ENCODE measurements at regions not wholly inside any gene's neighbourhood (a gene's known extent, or its start where the extent isn't known, plus 50 kb on each side); places are given as distances from the start of the nearest gene placed in this dataset.
"Not testable (repeated sequence)": the region's sequence is repeated elsewhere in the genome, so short reads cannot be mapped to it uniquely, and the experiment has no call there.

DNA sequence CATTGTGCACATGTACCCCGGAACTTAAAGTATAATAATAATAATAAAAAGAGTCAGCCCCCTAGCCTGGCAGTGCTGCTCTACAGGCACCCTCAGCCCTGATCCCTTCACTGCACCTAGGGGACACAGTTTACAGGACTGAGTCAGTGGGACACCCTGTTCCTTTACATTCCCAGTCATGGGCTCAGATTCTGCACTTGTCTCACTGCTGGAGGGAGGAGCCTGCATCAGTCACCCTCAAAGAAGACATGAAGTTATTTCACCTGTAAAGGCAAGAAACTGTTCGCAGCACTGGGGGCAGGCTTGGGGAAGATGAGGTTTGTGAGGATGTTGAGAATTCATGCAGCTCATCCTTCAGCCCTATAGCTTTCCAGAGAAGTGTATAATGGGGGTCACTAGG is 50.7 kb upstream of the VPREB1 start:
- CTCF ChIA-PET, result no interaction called here
- peaks cover 15 to 26% of the 10 kb centered on the region in 2 donors for H3K27me3 Mint-ChIP-seq
- no peaks in the 10 kb centered on the region for H3K36me3 ChIP-seq (ENCODE audit: insufficient read depth, low read length)
- H3K4me3 ChIP-seq (ENCODE audit: low read length), result no peak overlapping the region
- no peaks in the 10 kb centered on the region for H3K27me3 ChIP-seq (ENCODE audit: insufficient read depth, low read length, poor library complexity, severe bottlenecking)
- H3K4me1 Mint-ChIP-seq, result no peaks in the 10 kb centered on the region
- peaks cover 0 to 2% (median 2%) of the 10 kb centered on the region in 5 donors for H3K9me3 Mint-ChIP-seq
- H3K27ac Mint-ChIP-seq, result no peak overlapping the region
- H3K36me3 Mint-ChIP-seq, result no peaks in the 10 kb centered on the region
- no peaks in the 10 kb centered on the region for H3K4me1 ChIP-seq (ENCODE audit: insufficient read depth, low read length)
- no peaks in the 10 kb centered on the region for H3K9me3 ChIP-seq (ENCODE audit: low read length)
- H3K27ac ChIP-seq (ENCODE audit: low read depth, low read length), result no peak overlapping the region
- POLR2A ChIA-PET, result no interaction called here
- no peak overlapping the region for H3K4me3 Mint-ChIP-seq
- DNase-seq, result no peak

DNA sequence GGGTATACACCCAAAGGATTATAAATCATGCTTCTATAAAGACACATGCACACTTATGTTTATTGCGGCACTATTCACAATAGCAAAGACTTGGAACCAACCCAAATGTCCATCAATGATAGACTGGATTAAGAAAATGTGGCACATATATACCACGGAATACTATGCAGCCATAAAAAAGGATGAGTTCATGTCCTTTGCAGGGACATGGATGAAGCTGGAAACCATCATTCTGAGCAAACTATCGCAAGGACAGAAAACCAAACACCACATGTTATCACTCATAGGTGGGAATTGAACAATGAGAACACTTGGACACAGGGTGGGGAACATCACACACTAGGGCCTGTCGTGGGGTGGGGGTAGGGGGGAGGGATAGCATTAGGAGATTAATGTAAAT is 51.1 kb upstream of the VPREB1 start:
- POLR2A ChIA-PET; H3K36me3 Mint-ChIP-seq; H3K27ac Mint-ChIP-seq; CTCF ChIA-PET; H3K27me3 ChIP-seq (ENCODE audit: insufficient read depth, low read length, poor library complexity, severe bottlenecking); H3K27ac ChIP-seq (ENCODE audit: low read depth, low read length); H3K36me3 ChIP-seq (ENCODE audit: insufficient read depth, low read length); DNase-seq; H3K4me1 Mint-ChIP-seq; H3K9me3 ChIP-seq (ENCODE audit: low read length); H3K9me3 Mint-ChIP-seq; H3K4me3 Mint-ChIP-seq; H3K4me1 ChIP-seq (ENCODE audit: insufficient read depth, low read length); H3K4me3 ChIP-seq (ENCODE audit: low read length): not testable (repeated sequence)
- peaks cover 15 to 22% of the 10 kb centered on the region in 2 donors for H3K27me3 Mint-ChIP-seq

DNA sequence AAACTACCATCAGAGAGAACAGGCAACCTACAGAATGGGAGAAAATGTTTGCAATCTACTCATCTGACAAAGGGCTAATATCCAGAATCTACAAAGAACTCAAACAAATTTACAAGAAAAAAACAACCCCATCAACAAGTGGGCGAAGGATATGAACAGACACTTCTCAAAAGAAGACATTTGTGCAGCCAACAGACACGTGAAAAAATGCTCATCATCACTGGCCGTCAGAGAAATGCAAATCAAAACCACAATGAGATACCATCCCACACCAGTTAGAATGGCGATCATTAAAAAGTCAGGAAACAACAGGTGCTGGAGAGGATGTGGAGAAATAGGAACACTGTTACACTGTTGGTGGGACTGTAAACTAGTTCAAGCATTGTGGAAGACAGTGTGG is 51.6 kb upstream of the VPREB1 start:
- H3K27ac ChIP-seq (ENCODE audit: low read depth, low read length); H3K4me1 Mint-ChIP-seq; H3K4me3 ChIP-seq (ENCODE audit: low read length); CTCF ChIA-PET; H3K9me3 Mint-ChIP-seq; H3K27ac Mint-ChIP-seq; H3K36me3 ChIP-seq (ENCODE audit: insufficient read depth, low read length); H3K9me3 ChIP-seq (ENCODE audit: low read length); H3K27me3 ChIP-seq (ENCODE audit: insufficient read depth, low read length, poor library complexity, severe bottlenecking); H3K4me1 ChIP-seq (ENCODE audit: insufficient read depth, low read length); H3K4me3 Mint-ChIP-seq; H3K36me3 Mint-ChIP-seq; DNase-seq; POLR2A ChIA-PET: not testable (repeated sequence)
- peaks cover 15 to 18% of the 10 kb centered on the region in 2 donors for H3K27me3 Mint-ChIP-seq

DNA sequence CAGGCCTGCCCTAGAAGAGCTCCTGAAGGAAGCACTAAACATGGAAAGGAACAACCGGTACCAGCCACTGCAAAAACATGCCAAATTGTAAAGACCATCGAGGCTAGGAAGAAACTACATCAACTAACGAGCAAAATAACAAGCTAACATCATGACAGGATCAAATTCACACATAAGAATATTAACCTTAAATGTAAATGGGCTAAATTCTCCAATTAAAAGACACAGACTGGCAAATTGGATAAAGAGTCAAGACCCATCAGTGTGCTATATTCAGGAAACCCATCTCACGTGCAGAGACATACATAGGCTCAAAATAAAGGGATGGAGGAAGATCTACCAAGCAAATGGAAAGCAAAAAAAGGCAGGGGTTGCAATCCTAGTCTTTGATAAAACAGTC is 54.8 kb upstream of the VPREB1 start:
- H3K27me3 ChIP-seq (ENCODE audit: insufficient read depth, low read length, poor library complexity, severe bottlenecking); H3K4me1 ChIP-seq (ENCODE audit: insufficient read depth, low read length); H3K36me3 ChIP-seq (ENCODE audit: insufficient read depth, low read length); H3K36me3 Mint-ChIP-seq; CTCF ChIA-PET; H3K4me3 ChIP-seq (ENCODE audit: low read length); H3K4me1 Mint-ChIP-seq; POLR2A ChIA-PET; H3K9me3 Mint-ChIP-seq; H3K4me3 Mint-ChIP-seq; H3K9me3 ChIP-seq (ENCODE audit: low read length); H3K27ac ChIP-seq (ENCODE audit: low read depth, low read length); H3K27ac Mint-ChIP-seq; DNase-seq: not testable (repeated sequence)
- H3K27me3 Mint-ChIP-seq, result peaks cover 11 to 41% of the 10 kb centered on the region in 2 donors

DNA sequence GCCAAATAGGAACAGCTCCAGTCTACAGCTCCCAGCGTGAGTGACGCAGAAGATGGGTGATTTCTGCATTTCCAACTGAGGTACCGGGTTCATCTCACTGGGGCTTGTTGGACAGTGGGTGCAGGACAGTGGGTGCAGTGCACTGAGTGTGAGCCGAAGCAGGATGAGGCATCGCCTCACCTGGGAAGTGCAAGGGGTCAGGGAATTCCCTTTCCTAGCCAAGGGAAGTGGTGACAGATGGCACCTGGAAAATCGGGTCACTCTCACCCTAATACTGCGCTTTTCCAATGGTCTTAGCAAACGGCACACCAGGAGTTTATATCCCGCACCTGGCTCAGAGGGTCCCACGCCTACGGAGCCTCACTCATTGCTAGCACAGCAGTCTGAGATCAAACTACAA is 56.7 kb upstream of the VPREB1 start:
- CTCF ChIA-PET; H3K9me3 Mint-ChIP-seq; H3K27me3 ChIP-seq (ENCODE audit: insufficient read depth, low read length, poor library complexity, severe bottlenecking); H3K36me3 Mint-ChIP-seq; H3K4me1 Mint-ChIP-seq; H3K36me3 ChIP-seq (ENCODE audit: insufficient read depth, low read length); H3K4me1 ChIP-seq (ENCODE audit: insufficient read depth, low read length); H3K27ac ChIP-seq (ENCODE audit: low read depth, low read length); DNase-seq; POLR2A ChIA-PET; H3K27ac Mint-ChIP-seq; H3K9me3 ChIP-seq (ENCODE audit: low read length); H3K4me3 Mint-ChIP-seq; H3K4me3 ChIP-seq (ENCODE audit: low read length): not testable (repeated sequence)
- H3K27me3 Mint-ChIP-seq, result peaks cover 11 to 56% of the 10 kb centered on the region in 2 donors

DNA sequence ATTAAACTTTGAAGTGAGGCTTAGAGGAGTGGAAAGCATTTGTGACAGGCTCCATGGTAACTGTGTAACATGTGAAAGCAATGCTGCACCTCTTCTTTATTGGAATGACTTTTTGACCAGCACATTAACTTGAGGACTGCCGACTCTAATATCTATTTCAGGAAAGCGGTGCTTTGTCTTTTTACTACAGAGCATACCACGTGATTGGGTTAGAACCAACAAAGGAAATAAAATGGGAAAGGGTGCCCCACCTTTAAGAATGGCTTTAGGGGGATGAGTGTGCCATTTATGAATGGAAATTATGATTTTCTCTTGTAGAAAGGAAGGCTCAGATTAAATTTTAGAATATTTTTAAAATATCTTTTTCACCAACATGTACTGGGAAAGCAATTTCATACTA is 57.3 kb upstream of the VPREB1 start:
- POLR2A ChIA-PET, result no interaction called here
- Histone ChIP-seq H3K9me3 (ENCODE audit: low read length) (no peaks in the 10 kb centered on the region), H3K4me1 (ENCODE audit: insufficient read depth, low read length) (no peaks in the 10 kb centered on the region), H3K4me3 (ENCODE audit: low read length) (no peak overlapping the region), H3K27me3 (ENCODE audit: insufficient read depth, low read length, poor library complexity, severe bottlenecking) (peaks cover 6% of the 10 kb centered on the region), H3K36me3 (ENCODE audit: insufficient read depth, low read length) (no peaks in the 10 kb centered on the region), H3K27ac (ENCODE audit: low read depth, low read length) (no peak overlapping the region)
- H3K27ac Mint-ChIP-seq, result no peak overlapping the region
- CTCF ChIA-PET, result interaction anchor here (1.0 to 4.1 kb wide), 2 partner anchors 9 to 13 kb away, joined by 3 to 17 read pairs; no protein-coding TSS in a partner anchor
- H3K4me1 Mint-ChIP-seq, result no peaks in the 10 kb centered on the region
- no peak overlapping the region for H3K4me3 Mint-ChIP-seq
- no peak for DNase-seq
- H3K27me3 Mint-ChIP-seq, result peaks cover 11 to 61% of the 10 kb centered on the region in 2 donors
- peaks cover 0 to 2% (median 2%) of the 10 kb centered on the region in 5 donors for H3K9me3 Mint-ChIP-seq
- no peaks in the 10 kb centered on the region for H3K36me3 Mint-ChIP-seq

DNA sequence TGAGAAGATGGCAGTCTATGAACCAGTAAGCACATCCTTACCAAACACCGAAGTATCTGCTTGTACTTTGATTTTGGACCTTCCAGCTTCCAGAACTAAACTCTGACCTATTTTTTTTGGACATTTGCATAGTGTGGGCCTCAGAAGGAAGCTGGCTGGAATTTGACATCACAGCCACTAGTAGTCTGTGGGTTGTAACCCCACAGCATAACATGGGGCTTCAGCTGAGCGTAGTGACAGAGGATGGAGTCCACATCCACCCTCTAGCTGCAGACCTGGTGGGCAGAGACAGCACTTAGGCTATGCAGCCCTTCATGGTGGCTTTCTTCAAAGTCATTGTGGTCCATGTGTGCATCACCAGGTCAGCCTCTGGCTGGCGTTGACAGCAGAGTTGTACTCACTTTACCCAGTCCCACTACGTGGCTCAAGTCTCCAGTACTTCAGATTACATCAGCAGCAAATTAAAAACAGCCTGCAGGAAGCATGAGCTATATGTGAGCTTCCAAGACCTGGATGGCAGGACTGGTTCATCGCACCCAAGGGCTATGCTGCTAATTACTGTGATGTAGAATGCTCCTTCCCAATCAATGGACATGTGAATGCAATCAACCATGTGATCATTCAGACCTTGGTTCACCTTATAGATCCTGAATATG is 58.6 kb upstream of the VPREB1 start:
- CTCF ChIA-PET, result interaction anchor here (1.0 to 4.1 kb wide), 2 partner anchors 10 to 15 kb away, joined by 3 to 17 read pairs; no protein-coding TSS in a partner anchor

DNA sequence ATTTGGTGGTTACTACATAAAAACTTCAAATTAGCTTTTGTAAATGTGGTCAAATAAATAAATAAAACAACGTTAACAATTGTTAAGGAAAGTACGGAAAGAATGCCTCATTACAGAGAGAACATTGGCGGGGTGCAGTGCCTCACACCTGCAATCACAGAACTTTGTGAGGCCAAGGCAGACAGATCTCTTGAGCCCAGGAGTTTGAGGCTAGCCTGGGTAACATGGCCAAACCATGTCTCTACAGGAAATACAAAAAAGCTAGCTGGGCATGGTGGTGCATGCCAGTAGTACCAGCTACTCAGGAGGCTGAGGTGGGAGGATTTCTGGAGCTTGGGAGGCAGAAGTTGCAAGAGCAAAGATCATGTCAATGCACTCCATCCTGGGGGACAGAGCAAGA is 59.4 kb upstream of the VPREB1 start:
- H3K27me3 Mint-ChIP-seq, result peaks cover 14 to 68% of the 10 kb centered on the region in 2 donors
- no peaks in the 10 kb centered on the region for H3K4me1 Mint-ChIP-seq
- CTCF ChIA-PET, result interaction anchor here (4.1 kb wide), 1 partner anchor 11 kb away, joined by 17 read pairs; no protein-coding TSS in a partner anchor
- peaks cover 0 to 2% (median 2%) of the 10 kb centered on the region in 5 donors for H3K9me3 Mint-ChIP-seq
- no peak overlapping the region for H3K4me3 Mint-ChIP-seq
- DNase-seq, result no peak
- H3K27ac Mint-ChIP-seq, result peak overlapping the region in 1 of 8 donors; percentile 11
- Histone ChIP-seq H3K27me3 (ENCODE audit: insufficient read depth, low read length, poor library complexity, severe bottlenecking) (peaks cover 6% of the 10 kb centered on the region), H3K36me3 (ENCODE audit: insufficient read depth, low read length) (no peaks in the 10 kb centered on the region), H3K4me3 (ENCODE audit: low read length) (no peak overlapping the region), H3K9me3 (ENCODE audit: low read length) (no peaks in the 10 kb centered on the region), H3K4me1 (ENCODE audit: insufficient read depth, low read length) (no peaks in the 10 kb centered on the region), H3K27ac (ENCODE audit: low read depth, low read length) (no peak overlapping the region)
- POLR2A ChIA-PET, result no interaction called here
- H3K36me3 Mint-ChIP-seq, result no peaks in the 10 kb centered on the region

More for the DNA sequence above, 58.6 kb upstream of the VPREB1 start:
- no peak for DNase-seq
- H3K27me3 Mint-ChIP-seq, result peaks cover 17 to 70% of the 10 kb centered on the region in 2 donors
- Histone ChIP-seq H3K4me3 (ENCODE audit: low read length) (no peak overlapping the region), H3K4me1 (ENCODE audit: insufficient read depth, low read length) (no peaks in the 10 kb centered on the region), H3K27me3 (ENCODE audit: insufficient read depth, low read length, poor library complexity, severe bottlenecking) (peaks cover 6% of the 10 kb centered on the region), H3K9me3 (ENCODE audit: low read length) (no peaks in the 10 kb centered on the region), H3K36me3 (ENCODE audit: insufficient read depth, low read length) (no peaks in the 10 kb centered on the region), H3K27ac (ENCODE audit: low read depth, low read length) (no peak overlapping the region)
- POLR2A ChIA-PET, result no interaction called here
- no peaks in the 10 kb centered on the region for H3K4me1 Mint-ChIP-seq
- no peaks in the 10 kb centered on the region for H3K36me3 Mint-ChIP-seq
- no peak overlapping the region for H3K27ac Mint-ChIP-seq
- no peak overlapping the region for H3K4me3 Mint-ChIP-seq
- peaks cover 0 to 2% (median 2%) of the 10 kb centered on the region in 5 donors for H3K9me3 Mint-ChIP-seq
